Glutamatergic neuron (in vitro differentiated cells): ENCODE measurements at regions not wholly inside any gene's neighbourhood (a gene's known extent, or its start where the extent isn't known, plus 50 kb on each side); places are given as distances from the start of the nearest gene placed in this dataset.

Experiments used
- DNase-seq: peaks from one replicate; pipeline ENCODE4 v3.0.0; 2022
- H3K27ac Mint-ChIP-seq: one replicate; pipeline ENCODE4 v1.8.0; 2020; ENCODE audit warnings: mild to moderate bottlenecking, mixed read lengths, inconsistent platforms; ENCODE audit not compliant: unreplicated experiment
- H3K27me3 Mint-ChIP-seq: one replicate; pipeline ENCODE4 v1.8.0; 2020; ENCODE audit warnings: mild to moderate bottlenecking, moderate library complexity, mixed read lengths, inconsistent platforms; ENCODE audit not compliant: unreplicated experiment
- H3K36me3 Mint-ChIP-seq: one replicate; pipeline ENCODE4 v1.8.0; 2020; ENCODE audit warnings: mild to moderate bottlenecking, mixed read lengths, inconsistent platforms; ENCODE audit not compliant: unreplicated experiment
- H3K4me1 Mint-ChIP-seq: one replicate; pipeline ENCODE4 v1.8.0; 2020; ENCODE audit warnings: mild to moderate bottlenecking, low read depth, mixed read lengths, inconsistent platforms; ENCODE audit not compliant: unreplicated experiment
- H3K4me3 Mint-ChIP-seq: one replicate; pipeline ENCODE4 v1.8.0; 2020; ENCODE audit warnings: mild to moderate bottlenecking, mixed read lengths, inconsistent platforms; ENCODE audit not compliant: unreplicated experiment
- H3K9me3 Mint-ChIP-seq: one replicate; pipeline ENCODE4 v1.8.0; 2020; ENCODE audit warnings: mild to moderate bottlenecking, moderate library complexity, mixed read lengths, inconsistent platforms; ENCODE audit not compliant: unreplicated experiment
- CTCF ChIP-seq: fragments of 200-600 bp; sonication (generic); IDR thresholded peaks from one replicate; pipeline ENCODE4 v1.5.0; 2021; ENCODE audit not compliant: partially characterized antibody, unreplicated experiment

DNA sequence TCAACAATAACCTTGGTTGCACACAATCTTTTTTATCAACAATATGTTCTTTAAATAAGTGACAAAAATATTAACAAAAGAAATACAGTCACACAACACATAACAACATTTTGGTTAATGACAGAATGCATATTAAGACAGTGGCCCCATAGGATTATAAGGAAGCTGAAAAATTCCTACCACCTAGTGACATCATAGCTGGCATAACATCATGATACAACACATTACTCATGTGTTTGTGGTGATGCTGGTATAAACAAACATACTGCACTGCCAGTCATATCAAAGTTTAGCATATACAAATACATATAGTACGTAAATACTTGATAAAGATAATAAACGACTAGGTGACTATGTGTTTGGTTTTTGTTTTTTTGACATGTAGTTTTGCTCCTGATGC, 344.8 kb upstream of the POU5F2 start:
- DNase-seq: no peak
- Mint-ChIP-seq H3K27me3 (no peaks in the 10 kb centered on the region), H3K36me3 (no peaks in the 10 kb centered on the region), H3K27ac (no peak overlapping the region), H3K9me3 (no peaks in the 10 kb centered on the region), H3K4me3 (no peak overlapping the region), H3K4me1 (peaks cover under 1% of the 10 kb centered on the region)
- no peak for TF ChIP-seq CTCF

DNA sequence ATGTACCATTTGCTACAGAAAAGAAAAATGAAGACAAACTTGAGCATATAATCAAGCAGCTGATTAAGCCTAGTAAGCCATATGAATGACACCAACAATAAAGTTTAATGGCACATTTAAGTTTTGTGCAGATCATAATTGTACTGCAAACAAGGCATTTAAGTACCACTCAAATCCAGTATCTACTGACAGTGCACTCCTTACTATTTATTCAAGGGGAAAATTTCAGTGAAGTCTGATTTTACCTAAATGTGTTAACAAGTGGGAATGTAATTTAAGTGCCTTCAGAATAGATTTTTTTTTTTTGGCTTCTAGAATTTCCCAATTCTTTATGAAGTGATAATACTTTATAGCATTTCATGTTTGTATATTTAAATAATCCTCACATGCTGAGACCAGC, 341.0 kb upstream of the POU5F2 start:
- Mint-ChIP-seq H3K4me1 (no peaks in the 10 kb centered on the region), H3K27ac (no peak overlapping the region), H3K27me3 (no peaks in the 10 kb centered on the region), H3K9me3 (no peaks in the 10 kb centered on the region), H3K4me3 (no peak overlapping the region), H3K36me3 (no peaks in the 10 kb centered on the region)
- no peak for TF ChIP-seq CTCF
- DNase-seq: no peak

GRCh38 chr5:94081088-94081487, 339.7 kb upstream of the POU5F2 start:
- no peaks in the 10 kb centered on the region for H3K9me3 Mint-ChIP-seq
- H3K27me3 Mint-ChIP-seq: no peaks in the 10 kb centered on the region
- no peak overlapping the region for H3K27ac Mint-ChIP-seq
- H3K36me3 Mint-ChIP-seq: no peaks in the 10 kb centered on the region
- no peak for TF ChIP-seq CTCF
- H3K4me1 Mint-ChIP-seq: no peaks in the 10 kb centered on the region
- no peak overlapping the region for H3K4me3 Mint-ChIP-seq
- DNase-seq: no peak

DNA sequence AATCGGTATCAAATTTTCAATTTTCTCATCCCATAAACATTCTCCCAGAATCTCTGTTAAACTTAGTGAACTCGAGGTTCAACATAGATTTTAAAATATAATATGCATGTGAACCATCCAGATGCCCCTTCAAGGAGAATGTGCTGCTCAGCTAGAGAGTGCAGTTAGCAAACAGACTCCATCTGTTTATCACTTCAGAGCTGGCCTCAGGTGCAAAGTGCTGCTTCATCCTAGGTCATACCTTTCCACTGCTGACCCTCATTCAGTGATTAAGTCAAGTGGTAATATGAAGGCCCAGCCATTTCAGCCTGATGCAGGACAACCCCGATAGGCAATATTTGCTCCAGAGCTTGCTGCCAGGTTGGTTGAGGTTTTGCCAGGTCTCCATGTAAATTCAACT, 339.0 kb upstream of the POU5F2 start:
- TF ChIP-seq CTCF: no peak
- Mint-ChIP-seq H3K36me3 (no peaks in the 10 kb centered on the region), H3K4me1 (no peaks in the 10 kb centered on the region), H3K27me3 (no peaks in the 10 kb centered on the region), H3K27ac (no peak overlapping the region), H3K4me3 (no peak overlapping the region), H3K9me3 (no peaks in the 10 kb centered on the region)
- no peak for DNase-seq

DNA sequence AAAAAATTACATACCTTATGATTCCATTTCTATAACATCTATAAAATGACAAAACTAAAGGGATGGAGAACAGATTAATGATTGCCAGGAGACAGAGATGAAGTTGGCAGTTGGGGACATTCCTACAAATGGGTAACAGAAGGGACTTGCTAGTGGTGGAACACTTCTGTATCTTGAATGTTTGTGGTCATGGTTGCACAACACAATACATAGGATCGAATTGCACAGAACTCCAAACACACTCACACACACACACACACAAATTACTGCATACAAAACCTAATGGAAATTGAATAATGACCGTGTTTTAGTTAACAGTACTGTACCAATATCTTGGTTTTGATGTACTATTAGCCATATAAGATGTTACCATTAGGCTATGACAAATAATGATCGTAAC, 330.7 kb upstream of the POU5F2 start:
- peaks cover 4% of the 10 kb centered on the region for H3K36me3 Mint-ChIP-seq
- no peak overlapping the region for H3K4me3 Mint-ChIP-seq
- DNase-seq: no peak
- TF ChIP-seq CTCF: no peak
- no peaks in the 10 kb centered on the region for H3K9me3 Mint-ChIP-seq
- no peaks in the 10 kb centered on the region for H3K27me3 Mint-ChIP-seq
- no peaks in the 10 kb centered on the region for H3K4me1 Mint-ChIP-seq
- no peak overlapping the region for H3K27ac Mint-ChIP-seq
